WERI-Rb-1 (cell line): ENCODE measurements at regions not wholly inside any gene's neighbourhood (a gene's known extent, or its start where the extent isn't known, plus 50 kb on each side); places are given as distances from the start of the nearest gene placed in this dataset.

Experiments used
- DNase-seq: peaks from one replicate; pipeline ENCODE4 v3.0.0-alpha.2; 2020
- H3K27ac ChIP-seq: fragments of 250-450 bp; sonication (Bioruptor Pico); 2 replicates; pipeline ENCODE4 v1.5.1; 2020; ENCODE audit warnings: mild to moderate bottlenecking, moderate library complexity
- H3K27me3 ChIP-seq: fragments of 250-450 bp; sonication (Bioruptor Pico); 2 replicates; pipeline ENCODE4 v1.5.1; 2021; ENCODE audit warnings: mild to moderate bottlenecking, low read depth, moderate library complexity; ENCODE audit not compliant: insufficient read depth, severe bottlenecking
- H3K36me3 ChIP-seq: fragments of 250-450 bp; sonication (Bioruptor Pico); 2 replicates; pipeline ENCODE4 v1.5.1; 2020; ENCODE audit warnings: mild to moderate bottlenecking, moderate library complexity
- H3K4me3 ChIP-seq: 2 replicates; pipeline ENCODE4 v1.5.1; 2011; ENCODE audit warnings: low read depth, mild to moderate bottlenecking, control low read depth, low read length
- H3K9me3 ChIP-seq: fragments of 250-450 bp; sonication (Bioruptor Pico); 2 replicates; pipeline ENCODE4 v1.5.1; 2021; ENCODE audit warnings: mild to moderate bottlenecking, moderate library complexity; ENCODE audit not compliant: severe bottlenecking
- CTCF ChIP-seq: IDR thresholded peaks from 2 replicates; pipeline ENCODE4 v1.5.1; 2011; ENCODE audit warnings: low read depth, mild to moderate bottlenecking, control low read depth, inconsistent platforms, low read length

DNA sequence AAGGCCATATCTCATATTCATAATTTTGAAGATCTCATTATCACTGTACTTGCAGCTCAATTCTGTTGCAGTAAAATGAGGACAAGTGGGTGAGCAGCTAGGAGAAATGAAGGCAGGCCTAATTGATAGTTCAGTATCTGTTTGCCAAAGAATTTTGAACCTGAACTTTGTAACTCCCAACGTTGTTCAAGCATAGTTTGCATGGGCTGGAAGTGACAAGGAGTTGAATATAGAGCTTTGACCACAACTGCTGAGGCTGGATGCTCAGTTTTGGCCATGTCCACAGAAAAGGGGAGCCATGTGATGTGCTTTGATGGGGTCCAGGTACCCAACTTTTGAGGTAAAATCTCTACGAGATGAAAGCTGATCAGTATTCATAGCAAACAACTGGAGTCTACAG lies 177.5 kb downstream of the NXNL2 start:
- H3K27ac ChIP-seq, result no peak overlapping the region
- H3K4me3 ChIP-seq, result no peak overlapping the region
- no peak for TF ChIP-seq CTCF
- H3K9me3 ChIP-seq, result no peaks in the 10 kb centered on the region
- H3K27me3 ChIP-seq, result no peaks in the 10 kb centered on the region
- DNase-seq, result no peak
- H3K36me3 ChIP-seq, result no peaks in the 10 kb centered on the region

- H3K36me3 ChIP-seq, result no peaks in the 10 kb centered on the region
- no peaks in the 10 kb centered on the region for H3K27me3 ChIP-seq
- H3K27ac ChIP-seq, result no peak overlapping the region
- no peaks in the 10 kb centered on the region for H3K9me3 ChIP-seq
- no peak for DNase-seq
- H3K4me3 ChIP-seq, result no peak overlapping the region
- TF ChIP-seq CTCF, result no peak
Observed at GRCh38 chr9:88713010-88713409, 178.0 kb downstream of the NXNL2 start.

DNA sequence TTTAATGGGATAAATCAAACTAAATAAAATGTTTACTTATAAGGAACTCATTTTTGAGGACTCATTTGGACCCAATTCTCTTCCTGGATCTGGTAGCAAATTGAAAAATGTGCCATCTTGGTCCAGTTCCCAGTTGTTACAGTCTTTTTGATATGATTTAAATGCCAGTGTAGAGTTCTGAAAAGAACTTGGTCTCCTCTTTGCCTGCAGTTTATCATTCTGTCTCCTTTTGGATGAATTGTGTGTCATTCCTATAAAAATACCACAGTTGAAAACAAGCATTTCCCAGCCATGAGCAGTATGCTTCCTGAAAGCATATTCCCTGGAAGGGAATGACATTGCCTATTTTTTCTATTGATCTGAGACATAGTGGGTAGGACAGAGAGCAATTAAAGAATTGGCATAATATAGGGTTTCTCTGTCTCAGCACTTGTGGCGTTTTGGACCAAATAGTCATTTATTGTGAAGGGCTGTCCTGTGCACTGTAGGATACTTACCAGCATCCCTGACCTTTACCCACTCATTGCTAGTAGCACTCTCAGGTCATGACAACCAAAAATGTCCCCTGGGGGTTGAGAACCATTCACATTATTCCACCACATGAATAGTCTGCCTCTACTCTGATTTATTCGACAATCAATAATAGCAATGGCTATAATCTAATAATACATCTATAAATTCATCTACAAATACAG lies 181.8 kb downstream of the NXNL2 start:
- H3K36me3 ChIP-seq, result no peaks in the 10 kb centered on the region
- H3K4me3 ChIP-seq, result no peak overlapping the region
- H3K9me3 ChIP-seq, result no peaks in the 10 kb centered on the region
- no peak for DNase-seq
- no peaks in the 10 kb centered on the region for H3K27me3 ChIP-seq
- H3K27ac ChIP-seq, result no peak overlapping the region
- no peak for TF ChIP-seq CTCF

- TF ChIP-seq CTCF, result no peak
- Histone ChIP-seq H3K36me3 (no peaks in the 10 kb centered on the region), H3K27ac (no peak overlapping the region), H3K9me3 (no peaks in the 10 kb centered on the region), H3K4me3 (no peak overlapping the region), H3K27me3 (no peaks in the 10 kb centered on the region)
- no peak for DNase-seq
Observed at GRCh38 chr9:88721025-88721424, 186.0 kb downstream of the NXNL2 start.

DNA sequence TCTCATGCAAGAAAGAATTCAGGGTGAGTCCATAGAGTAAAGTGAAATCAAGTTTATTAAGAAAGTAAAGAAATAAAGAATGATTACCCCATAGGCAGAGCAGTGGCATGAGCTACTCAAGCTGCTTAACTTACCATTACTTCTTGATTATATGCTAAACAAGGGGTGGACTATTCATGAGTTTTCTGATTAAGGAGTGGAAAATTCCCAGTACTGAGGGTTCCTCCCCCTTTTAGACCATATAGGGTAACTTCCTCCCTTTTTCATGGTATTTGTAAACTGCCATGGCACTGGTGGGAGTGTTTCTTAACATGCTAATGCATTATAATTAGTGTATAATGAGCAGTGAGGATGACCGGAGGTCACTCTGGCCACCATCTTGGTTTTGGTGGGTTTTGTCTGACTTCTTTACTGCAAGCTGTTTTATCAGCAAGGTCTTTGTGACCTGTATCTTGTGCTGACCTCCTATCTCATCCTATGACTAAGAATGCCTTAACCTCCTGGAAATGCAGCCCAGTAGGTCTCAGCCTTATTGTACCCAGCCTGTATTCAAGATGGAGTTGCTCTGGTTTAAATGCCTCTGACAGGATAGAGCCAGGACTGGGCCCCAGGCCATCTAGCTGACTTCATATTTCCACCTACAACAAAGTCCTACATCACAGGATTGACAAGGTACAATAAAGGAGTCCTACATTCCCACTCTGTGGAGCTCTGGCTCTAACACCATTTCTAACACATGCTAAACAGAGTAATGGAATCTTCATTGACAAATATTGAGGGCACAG lies 186.7 kb downstream of the NXNL2 start:
- TF ChIP-seq CTCF, result no peak
- H3K36me3 ChIP-seq, result no peaks in the 10 kb centered on the region
- no peak overlapping the region for H3K27ac ChIP-seq
- DNase-seq, result no peak
- no peak overlapping the region for H3K4me3 ChIP-seq
- H3K27me3 ChIP-seq, result no peaks in the 10 kb centered on the region
- no peaks in the 10 kb centered on the region for H3K9me3 ChIP-seq
